ENCODE measurements at regions not wholly inside any gene's neighbourhood (a gene's known extent, or its start where the extent isn't known, plus 50 kb on each side); places are given as distances from the start of the nearest gene placed in this dataset.

DNA sequence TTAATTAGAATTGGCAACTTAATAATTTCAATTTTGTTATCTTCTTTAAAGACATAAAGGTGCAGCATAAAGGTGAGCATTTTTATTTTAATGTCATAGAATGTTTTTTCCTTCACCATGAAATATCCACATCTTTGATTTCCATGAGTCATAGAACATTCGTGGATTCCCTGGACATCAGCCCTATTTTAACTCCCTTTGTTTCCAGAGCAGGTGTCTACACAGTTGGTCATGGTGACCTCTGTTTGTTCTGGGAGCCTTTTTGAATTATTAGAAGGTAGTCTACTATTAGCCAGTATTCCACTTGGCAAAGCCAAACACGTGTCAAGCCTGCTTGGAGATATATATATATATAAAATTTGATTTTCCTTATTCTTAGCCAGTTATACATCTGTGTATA is 572.9 kb downstream of the LTN1 start:
- DNase-seq (ENCODE audit: low spot score): no peak
- no peaks in the 10 kb centered on the region for H3K36me3 ChIP-seq
- no peak overlapping the region for H3K27ac Mint-ChIP-seq
- H3K4me2 ChIP-seq: no peak overlapping the region
- TF ChIP-seq EZH2phosphoT487 (IDR thresholded peaks at IDR 0.05): no peak
- TF ChIP-seq, protein P1, sequence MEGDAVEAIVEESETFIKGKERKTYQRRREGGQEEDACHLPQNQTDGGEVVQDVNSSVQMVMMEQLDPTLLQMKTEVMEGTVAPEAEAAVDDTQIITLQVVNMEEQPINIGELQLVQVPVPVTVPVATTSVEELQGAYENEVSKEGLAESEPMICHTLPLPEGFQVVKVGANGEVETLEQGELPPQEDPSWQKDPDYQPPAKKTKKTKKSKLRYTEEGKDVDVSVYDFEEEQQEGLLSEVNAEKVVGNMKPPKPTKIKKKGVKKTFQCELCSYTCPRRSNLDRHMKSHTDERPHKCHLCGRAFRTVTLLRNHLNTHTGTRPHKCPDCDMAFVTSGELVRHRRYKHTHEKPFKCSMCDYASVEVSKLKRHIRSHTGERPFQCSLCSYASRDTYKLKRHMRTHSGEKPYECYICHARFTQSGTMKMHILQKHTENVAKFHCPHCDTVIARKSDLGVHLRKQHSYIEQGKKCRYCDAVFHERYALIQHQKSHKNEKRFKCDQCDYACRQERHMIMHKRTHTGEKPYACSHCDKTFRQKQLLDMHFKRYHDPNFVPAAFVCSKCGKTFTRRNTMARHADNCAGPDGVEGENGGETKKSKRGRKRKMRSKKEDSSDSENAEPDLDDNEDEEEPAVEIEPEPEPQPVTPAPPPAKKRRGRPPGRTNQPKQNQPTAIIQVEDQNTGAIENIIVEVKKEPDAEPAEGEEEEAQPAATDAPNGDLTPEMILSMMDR (IDR thresholded peaks at IDR 0.05): no peak
- TF ChIP-seq EZH2 (IDR thresholded peaks at IDR 0.05): no peak
- H3K9me3 Mint-ChIP-seq: no peaks in the 10 kb centered on the region
- H3K27me3 ChIP-seq: no peaks in the 10 kb centered on the region
- no peaks in the 10 kb centered on the region for H3F3A ChIP-seq (ENCODE audit: low read depth)
- no peaks in the 10 kb centered on the region for H3K79me2 ChIP-seq (ENCODE audit: low read depth)
- no peak overlapping the region for H3K4me3 ChIP-seq
- no peak overlapping the region for H3K27ac ChIP-seq
- H3K36me3 Mint-ChIP-seq: no peaks in the 10 kb centered on the region
- no peak overlapping the region for H3K9ac ChIP-seq
- no peak overlapping the region for H3K4me3 Mint-ChIP-seq
- no peaks in the 10 kb centered on the region for H4K20me1 ChIP-seq (ENCODE audit: low read depth)
- H3K4me1 ChIP-seq: no peaks in the 10 kb centered on the region
- H2AFZ ChIP-seq (replicated peaks): no peak overlapping the region
- no peaks in the 10 kb centered on the region for H3K27me3 Mint-ChIP-seq (ENCODE audit: insufficient read depth, low read depth)
- H3K9me3 ChIP-seq (ENCODE audit: low read depth): no peaks in the 10 kb centered on the region
- H3K4me1 Mint-ChIP-seq: no peaks in the 10 kb centered on the region

DNA sequence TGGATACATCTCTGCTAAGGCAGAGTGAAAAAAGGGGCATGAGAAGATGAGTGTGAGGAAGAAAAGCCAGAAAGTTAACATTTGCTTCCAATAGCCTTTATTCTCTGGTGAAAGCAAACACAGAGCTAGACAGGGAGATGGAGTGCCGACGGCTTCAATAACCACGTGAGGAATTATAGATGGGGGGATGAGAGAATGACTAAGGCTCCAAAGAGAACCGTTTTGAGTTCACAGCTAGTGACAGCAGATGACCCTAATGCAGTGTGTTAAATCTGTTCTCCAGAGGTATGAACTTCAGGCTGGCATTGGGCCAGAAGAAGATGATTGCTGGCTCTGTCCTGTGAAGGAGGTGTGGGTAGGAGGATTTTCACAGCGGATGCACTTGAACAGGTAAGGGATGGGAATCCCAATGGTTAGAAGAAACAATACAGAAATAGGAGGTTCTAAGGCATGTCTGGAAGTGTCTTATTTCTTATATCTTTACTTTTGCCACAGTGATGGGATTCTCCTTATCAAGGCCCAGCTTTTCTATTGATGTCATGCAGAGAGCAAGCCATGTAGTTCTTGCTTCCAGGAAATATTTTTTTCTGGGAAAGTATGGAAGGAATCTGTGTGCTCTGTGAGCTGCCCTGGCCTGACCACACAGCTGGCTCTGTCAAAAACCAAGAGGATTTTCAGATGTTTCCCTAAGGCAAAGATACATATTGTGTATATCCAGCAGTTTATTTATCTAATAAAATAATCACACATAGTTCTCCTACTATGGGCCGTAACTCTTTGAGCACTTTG is 573.8 kb downstream of the LTN1 start:
- no peaks in the 10 kb centered on the region for H3K9me3 Mint-ChIP-seq
- Histone ChIP-seq H3K9me3 (ENCODE audit: low read depth) (no peaks in the 10 kb centered on the region), H3K27ac (no peak overlapping the region), H3K79me2 (ENCODE audit: low read depth) (no peaks in the 10 kb centered on the region), H3F3A (ENCODE audit: low read depth) (no peaks in the 10 kb centered on the region), H3K27me3 (no peaks in the 10 kb centered on the region), H3K4me1 (no peaks in the 10 kb centered on the region), H3K9ac (no peak overlapping the region), H3K4me2 (no peak overlapping the region), H3K36me3 (no peaks in the 10 kb centered on the region), H3K4me3 (no peak overlapping the region), H2AFZ (replicated peaks) (no peak overlapping the region), H4K20me1 (ENCODE audit: low read depth) (no peaks in the 10 kb centered on the region)
- no peak overlapping the region for H3K4me3 Mint-ChIP-seq
- no peak for TF ChIP-seq EZH2phosphoT487 (IDR thresholded peaks at IDR 0.05)
- TF ChIP-seq, protein P1 (IDR thresholded peaks at IDR 0.05): no peak
- no peak for TF ChIP-seq EZH2 (IDR thresholded peaks at IDR 0.05)
- no peak for DNase-seq (ENCODE audit: low spot score)
- H3K4me1 Mint-ChIP-seq: no peaks in the 10 kb centered on the region
- H3K27ac Mint-ChIP-seq: no peak overlapping the region
- no peaks in the 10 kb centered on the region for H3K36me3 Mint-ChIP-seq
- no peaks in the 10 kb centered on the region for H3K27me3 Mint-ChIP-seq (ENCODE audit: insufficient read depth, low read depth)

DNA sequence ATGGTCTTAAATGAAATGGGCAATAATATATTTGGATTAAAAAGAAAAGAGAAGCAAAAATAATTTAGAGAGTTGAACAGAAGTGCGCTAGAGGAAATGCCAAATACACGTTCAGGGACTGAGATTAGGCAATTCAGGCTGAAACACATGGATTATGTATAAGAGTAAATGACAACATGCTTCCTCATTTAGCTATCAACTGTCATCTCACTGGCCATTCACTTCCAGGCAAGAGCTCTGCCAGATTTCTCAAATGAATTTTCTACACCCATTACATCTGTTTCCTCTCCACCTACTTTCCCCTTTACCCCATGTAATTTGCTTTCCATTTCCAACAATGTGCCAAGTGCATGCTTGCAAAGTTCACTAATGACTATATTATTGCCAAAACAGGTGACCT is 582.4 kb downstream of the LTN1 start:
- no peak overlapping the region for H3K4me3 Mint-ChIP-seq
- no peak overlapping the region for H3K4me2 ChIP-seq
- H3K79me2 ChIP-seq (ENCODE audit: low read depth): no peaks in the 10 kb centered on the region
- no peaks in the 10 kb centered on the region for H3K4me1 Mint-ChIP-seq
- no peaks in the 10 kb centered on the region for H3K9me3 ChIP-seq (ENCODE audit: low read depth)
- no peaks in the 10 kb centered on the region for H3K9me3 Mint-ChIP-seq
- H2AFZ ChIP-seq (replicated peaks): no peak overlapping the region
- H3K9ac ChIP-seq: no peak overlapping the region
- no peaks in the 10 kb centered on the region for H3K27me3 Mint-ChIP-seq (ENCODE audit: insufficient read depth, low read depth)
- H3K4me1 ChIP-seq: no peaks in the 10 kb centered on the region
- TF ChIP-seq, protein P1 (IDR thresholded peaks at IDR 0.05): no peak
- H3K27me3 ChIP-seq: no peaks in the 10 kb centered on the region
- no peaks in the 10 kb centered on the region for H3F3A ChIP-seq (ENCODE audit: low read depth)
- H3K4me3 ChIP-seq: no peak overlapping the region
- H3K27ac ChIP-seq: no peak overlapping the region
- H3K36me3 ChIP-seq: no peaks in the 10 kb centered on the region
- DNase-seq (ENCODE audit: low spot score): no peak
- H4K20me1 ChIP-seq (ENCODE audit: low read depth): no peaks in the 10 kb centered on the region
- no peaks in the 10 kb centered on the region for H3K36me3 Mint-ChIP-seq
- no peak overlapping the region for H3K27ac Mint-ChIP-seq
